Lower leg skin (tissue), 3 donors: ENCODE measurements at regions not wholly inside any gene's neighbourhood (a gene's known extent, or its start where the extent isn't known, plus 50 kb on each side); places are given as distances from the start of the nearest gene placed in this dataset.

ENCODE experiments used
- POLR2A ChIP-seq, 2 donors: fragments of 450-650 bp; IDR thresholded peaks; one replicate each; pipeline ENCODE4 v1.6.1; 2016 to 2017; ENCODE audit warnings: antibody characterized with exemption in 2 of 2, mild to moderate bottlenecking in 1 of 2, moderate library complexity in 1 of 2
- TF ChIP-seq, protein P1 (sequence below), 3 donors: fragments of 450-650 bp; IDR thresholded peaks; one replicate each; pipeline ENCODE4 v1.5.1; 2016; ENCODE audit warnings: antibody characterized with exemption in 3 of 3, mild to moderate bottlenecking in 3 of 3, moderate library complexity in 2 of 3

DNA sequence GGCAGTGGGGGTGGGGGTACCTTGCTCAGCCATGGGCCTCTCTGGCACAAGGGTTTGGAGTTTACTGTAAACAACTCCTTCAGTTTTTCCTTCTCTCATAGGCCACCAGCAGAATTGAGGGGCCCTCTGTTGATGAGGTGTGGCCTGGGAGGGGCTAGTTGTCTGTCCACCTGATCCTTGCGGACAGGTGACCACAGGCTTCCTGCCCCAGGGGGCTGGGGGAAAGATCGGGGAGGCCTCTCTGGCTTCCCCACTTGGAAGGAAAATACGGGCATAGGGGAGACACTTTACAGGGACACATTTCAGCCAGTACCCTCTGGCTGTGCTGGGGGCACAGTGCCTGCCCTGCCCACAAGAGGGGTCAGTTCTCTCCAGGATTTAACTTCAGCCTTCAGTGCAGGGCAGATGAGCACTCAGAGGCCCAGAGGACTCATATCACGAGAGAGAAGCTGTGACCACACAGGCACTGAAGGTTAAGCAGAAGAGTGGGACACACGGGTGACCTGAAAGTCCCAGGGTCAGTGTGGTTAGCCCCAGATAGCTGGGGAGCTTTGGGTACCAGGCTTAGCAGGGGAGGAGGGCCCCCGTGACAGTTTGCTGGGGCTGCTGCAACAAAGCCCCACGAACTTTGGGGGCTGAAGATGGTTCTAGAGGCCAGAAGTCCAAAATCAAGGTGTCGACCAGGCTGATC lies 245.9 kb downstream of the SEC14L1 start:
- TF ChIP-seq POLR2A (IDR thresholded peaks at IDR 0.05) = no peak
- TF ChIP-seq, protein P1, sequence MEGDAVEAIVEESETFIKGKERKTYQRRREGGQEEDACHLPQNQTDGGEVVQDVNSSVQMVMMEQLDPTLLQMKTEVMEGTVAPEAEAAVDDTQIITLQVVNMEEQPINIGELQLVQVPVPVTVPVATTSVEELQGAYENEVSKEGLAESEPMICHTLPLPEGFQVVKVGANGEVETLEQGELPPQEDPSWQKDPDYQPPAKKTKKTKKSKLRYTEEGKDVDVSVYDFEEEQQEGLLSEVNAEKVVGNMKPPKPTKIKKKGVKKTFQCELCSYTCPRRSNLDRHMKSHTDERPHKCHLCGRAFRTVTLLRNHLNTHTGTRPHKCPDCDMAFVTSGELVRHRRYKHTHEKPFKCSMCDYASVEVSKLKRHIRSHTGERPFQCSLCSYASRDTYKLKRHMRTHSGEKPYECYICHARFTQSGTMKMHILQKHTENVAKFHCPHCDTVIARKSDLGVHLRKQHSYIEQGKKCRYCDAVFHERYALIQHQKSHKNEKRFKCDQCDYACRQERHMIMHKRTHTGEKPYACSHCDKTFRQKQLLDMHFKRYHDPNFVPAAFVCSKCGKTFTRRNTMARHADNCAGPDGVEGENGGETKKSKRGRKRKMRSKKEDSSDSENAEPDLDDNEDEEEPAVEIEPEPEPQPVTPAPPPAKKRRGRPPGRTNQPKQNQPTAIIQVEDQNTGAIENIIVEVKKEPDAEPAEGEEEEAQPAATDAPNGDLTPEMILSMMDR (IDR thresholded peaks at IDR 0.05) = no peak
